Sigmoid colon (tissue), 6 donors: ENCODE measurements at regions not wholly inside any gene's neighbourhood (a gene's known extent, or its start where the extent isn't known, plus 50 kb on each side); places are given as distances from the start of the nearest gene placed in this dataset.

ENCODE experiments used
- DNase-seq: peaks from one replicate; pipeline ENCODE4 v3.0.0-alpha.2; 2019
- H3K27ac ChIP-seq, 4 donors: fragments of 200-600 bp; sonication (generic); one replicate each; pipeline ENCODE4 v1.5.1; 2016 to 2019; ENCODE audit warnings: mild to moderate bottlenecking in 1 of 4
- H3K27me3 ChIP-seq, 3 donors: fragments of 200-600 bp; sonication (generic); one replicate each; pipeline ENCODE4 v1.5.1; 2019; ENCODE audit warnings: mild to moderate bottlenecking in 1 of 3
- H3K36me3 ChIP-seq, 4 donors: fragments of 200-600 bp; sonication (generic); one replicate each; pipeline ENCODE4 v1.5.1; 2016 to 2019
- H3K4me1 ChIP-seq, 4 donors: fragments of 200-600 bp; sonication (generic); one replicate each; pipeline ENCODE4 v1.5.1; 2017 to 2019
- H3K4me3 ChIP-seq, 4 donors: fragments of 200-600 bp; sonication (generic); one replicate each; pipeline ENCODE4 v1.5.1; 2017 to 2019; ENCODE audit warnings: mild to moderate bottlenecking in 2 of 4, moderate library complexity in 1 of 4
- H3K9me3 ChIP-seq, 4 donors: fragments of 200-600 bp in 3 of 4; sonication (generic) in 3 of 4; one replicate each; pipeline versions ENCODE4 v1.5.1 to v1.6.1; 2013 to 2019
- CTCF ChIP-seq, 4 experiments: fragments of 450-650 bp in 3 of 4; fragments of 200-600 bp in 1 of 4; IDR thresholded peaks; one replicate each; pipeline ENCODE4 v1.5.1; 2016 to 2019; ENCODE audit warnings: antibody characterized with exemption in 4 of 4, mild to moderate bottlenecking in 3 of 4, moderate library complexity in 2 of 4
- EP300 ChIP-seq, 4 donors: sonication (generic); formaldehyde crosslinking; IDR thresholded peaks; one replicate each; pipeline ENCODE4 v1.6.1; 2017; ENCODE audit warnings: antibody characterized with exemption in 4 of 4
- POLR2A ChIP-seq, 2 donors: fragments of 450-650 bp; IDR thresholded peaks; one replicate each; pipeline ENCODE4 v1.6.1; 2016; ENCODE audit warnings: antibody characterized with exemption in 2 of 2, mild to moderate bottlenecking in 2 of 2, moderate library complexity in 2 of 2
- POLR2AphosphoS5 ChIP-seq, 4 donors: sonication (generic); formaldehyde crosslinking; IDR thresholded peaks; one replicate each; pipeline ENCODE4 v1.6.1; 2017; ENCODE audit warnings: antibody characterized with exemption in 4 of 4
- WGBS, 2 donors: extraction: QIAGEN DNeasy Blood & Tissue Kit; methylation state at CpG; one replicate each; pipeline ENCODE4 v1.1.7; 2013; 5-methylcytosine and 5-hydroxymethylcytosine counted together
- intact Hi-C: fragments of 100-400 bp; cut with DNase I; formaldehyde crosslinking; loops from one replicate; pipeline ENCODE4 v1.15.1; 2023
- donor health status: healthy with polysubstance abuse.
- donor health status: healthy.

- no peaks in the 10 kb centered on the region for H3K9me3 ChIP-seq
- H3K36me3 ChIP-seq: no peaks in the 10 kb centered on the region
- H3K27me3 ChIP-seq: no peaks in the 10 kb centered on the region
- WGBS, 2 donors: 85 to 87% methylated on average over 5 of the region's 5 CpGs
- no peaks in the 10 kb centered on the region for H3K4me1 ChIP-seq
- DNase-seq: no peak
- TF ChIP-seq POLR2AphosphoS5 (IDR thresholded peaks at IDR 0.05): no peak
- TF ChIP-seq POLR2A (IDR thresholded peaks at IDR 0.05): no peak
- TF ChIP-seq EP300 (IDR thresholded peaks at IDR 0.05): no peak
- TF ChIP-seq CTCF (IDR thresholded peaks at IDR 0.05): no peak
- intact Hi-C loops: no loop called here
- no peak overlapping the region for H3K27ac ChIP-seq
- no peak overlapping the region for H3K4me3 ChIP-seq
Observed at GRCh38 chr4:111127841-111128240, 505.0 kb upstream of the PITX2 start.

- Histone ChIP-seq H3K4me1 (no peaks in the 10 kb centered on the region), H3K9me3 (no peaks in the 10 kb centered on the region), H3K27ac (no peak overlapping the region), H3K36me3 (no peaks in the 10 kb centered on the region), H3K4me3 (no peak overlapping the region), H3K27me3 (no peaks in the 10 kb centered on the region)
- 89 to 92% methylated on average over 1 of the region's 1 CpG for WGBS, 2 donors
- intact Hi-C loops: no loop called here
- DNase-seq: no peak
- TF ChIP-seq POLR2AphosphoS5 (IDR thresholded peaks at IDR 0.05) (no peak), CTCF (IDR thresholded peaks at IDR 0.05) (no peak), POLR2A (IDR thresholded peaks at IDR 0.05) (no peak), EP300 (IDR thresholded peaks at IDR 0.05) (no peak)
Observed at GRCh38 chr4:111128327-111128726, 505.4 kb upstream of the PITX2 start.

- Histone ChIP-seq H3K4me1 (no peaks in the 10 kb centered on the region), H3K27me3 (no peaks in the 10 kb centered on the region), H3K36me3 (no peaks in the 10 kb centered on the region), H3K27ac (no peak overlapping the region), H3K4me3 (no peak overlapping the region), H3K9me3 (no peaks in the 10 kb centered on the region)
- 88 to 89% methylated on average over 1 of the region's 1 CpG for WGBS, 2 donors
- TF ChIP-seq CTCF (IDR thresholded peaks at IDR 0.05): no peak
- no peak for TF ChIP-seq POLR2A (IDR thresholded peaks at IDR 0.05)
- TF ChIP-seq POLR2AphosphoS5 (IDR thresholded peaks at IDR 0.05): no peak
- no peak for TF ChIP-seq EP300 (IDR thresholded peaks at IDR 0.05)
- intact Hi-C loops: no loop called here
- no peak for DNase-seq
Observed at GRCh38 chr4:111136438-111136837, 513.6 kb upstream of the PITX2 start.

DNA sequence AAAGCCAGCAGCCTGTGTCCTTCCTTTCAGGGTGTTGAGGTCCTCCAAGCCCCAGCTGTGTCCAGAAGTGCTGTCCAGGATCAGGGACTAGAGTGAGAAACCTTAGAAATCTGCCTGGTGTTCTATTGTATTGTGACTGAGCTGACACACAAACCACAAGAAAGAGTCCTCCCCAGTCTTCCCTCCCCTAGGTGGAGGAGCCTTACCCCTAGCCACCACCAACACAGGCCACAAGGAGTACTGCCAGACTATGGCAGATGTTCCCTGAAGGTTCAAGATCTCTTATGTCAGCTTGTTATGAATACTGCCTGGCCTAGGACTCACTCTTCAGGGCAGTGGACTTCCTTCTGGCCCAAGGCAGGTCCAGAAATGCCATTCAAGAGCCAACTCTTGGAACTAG lies 514.1 kb upstream of the PITX2 start:
- Histone ChIP-seq H3K9me3 (no peaks in the 10 kb centered on the region), H3K36me3 (no peaks in the 10 kb centered on the region), H3K4me1 (no peaks in the 10 kb centered on the region), H3K27ac (no peak overlapping the region), H3K4me3 (no peak overlapping the region), H3K27me3 (no peaks in the 10 kb centered on the region)
- DNase-seq: no peak
- TF ChIP-seq POLR2AphosphoS5 (IDR thresholded peaks at IDR 0.05) (no peak), CTCF (IDR thresholded peaks at IDR 0.05) (no peak), EP300 (IDR thresholded peaks at IDR 0.05) (no peak), POLR2A (IDR thresholded peaks at IDR 0.05) (no peak)
- intact Hi-C loops: no loop called here

DNA sequence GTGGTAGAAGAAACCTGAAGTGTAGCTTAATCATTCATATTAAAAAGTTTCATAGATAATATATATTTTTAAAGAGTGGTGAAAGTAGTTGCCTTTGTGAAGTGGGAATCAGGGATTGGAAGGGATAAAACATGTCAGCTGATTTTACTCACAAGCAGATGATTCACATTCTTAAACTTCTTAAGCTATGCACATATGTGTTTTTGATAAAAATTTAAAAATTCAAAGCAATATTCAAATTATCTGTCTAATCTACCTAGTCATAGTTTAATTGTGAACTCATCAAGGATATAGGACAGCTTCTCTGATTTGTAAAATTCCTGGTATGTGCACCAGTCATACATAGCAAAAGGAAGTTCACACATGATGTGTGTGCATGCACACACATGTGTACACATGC lies 520.6 kb upstream of the PITX2 start:
- H3K4me3 ChIP-seq: no peak overlapping the region
- no peak overlapping the region for H3K27ac ChIP-seq
- no peaks in the 10 kb centered on the region for H3K9me3 ChIP-seq
- no peaks in the 10 kb centered on the region for H3K4me1 ChIP-seq
- TF ChIP-seq POLR2A (IDR thresholded peaks at IDR 0.05): no peak
- TF ChIP-seq CTCF (IDR thresholded peaks at IDR 0.05): no peak
- TF ChIP-seq EP300 (IDR thresholded peaks at IDR 0.05): no peak
- TF ChIP-seq POLR2AphosphoS5 (IDR thresholded peaks at IDR 0.05): no peak
- no peaks in the 10 kb centered on the region for H3K36me3 ChIP-seq
- intact Hi-C loops: no loop called here
- no peak for DNase-seq
- no peaks in the 10 kb centered on the region for H3K27me3 ChIP-seq
